HepG2 (cell line): ENCODE measurements at regions not wholly inside any gene's neighbourhood (a gene's known extent, or its start where the extent isn't known, plus 50 kb on each side); places are given as distances from the start of the nearest gene placed in this dataset.

ENCODE experiments used
- ATAC-seq: fragments of 200-7000 bp; cut with Tn5 transposase; 3 replicates; pipeline ENCODE4 v1.9.1; 2020; ENCODE audit warnings: mild to moderate bottlenecking, moderate library complexity
- BruUV-seq: library from RNA; stranded (reverse); fragments of 400-500 nt; replicated peaks from 2 replicates; lab custom pipeline; 2021; lab: Mats Ljungman, UMichigan
- CTCF ChIA-PET: fragments of 300-600 bp; formaldehyde crosslinking; extraction: SDS; loops from one replicate; lab custom pipeline; 2021; ENCODE audit warnings: low total read pairs, inconsistent platforms, low intra/inter-chr PET ratio; lab: Yijun Ruan, JAX
- POLR2A ChIA-PET: fragments of 350-600 bp; sonication (Branson Sonifier 250); formaldehyde crosslinking; loops from one replicate; lab custom pipeline; 2020; ENCODE audit warnings: antibody characterized with exemption, inconsistent platforms; lab: Yijun Ruan, JAX
- DNase-seq: peaks from one replicate; pipeline ENCODE4 v3.0.0-alpha.2; 2015; ENCODE audit warnings: low spot score
- FAIRE-seq: peaks from 3 replicates; lab custom pipeline; 2011; peaks lifted over from hg19 to GRCh38; lab: Jason Lieb, UNC
- H2AFZ ChIP-seq: one replicate; pipeline ENCODE4 v1.6.1; 2011; ENCODE audit warnings: low read length, inconsistent platforms
- H3K27ac ChIP-seq: fragments of 300-600 bp; 3 replicates; pipeline ENCODE4 v1.8.0; 2011; ENCODE audit warnings: mixed run types, mild to moderate bottlenecking, mixed read lengths, low read length, inconsistent platforms; ENCODE audit not compliant: insufficient read depth; ENCODE audit errors: extremely low read length
- H3K27me3 ChIP-seq, 2 experiments: fragments of 200-600 bp in 1 of 2; 2 replicates in 1 of 2; 3 replicates in 1 of 2; pipeline versions ENCODE4 v1.6.0 to v1.8.0; 2011; ENCODE audit warnings: low read length in 2 of 2, mild to moderate bottlenecking in 2 of 2, moderate library complexity in 2 of 2, inconsistent platforms in 1 of 2; ENCODE audit not compliant: insufficient read depth in 2 of 2, control insufficient read depth in 1 of 2
- H3K36me3 ChIP-seq, 2 experiments: fragments of 200-600 bp in 1 of 2; replicated peaks in 1 of 2; 2 replicates in 1 of 2; 3 replicates in 1 of 2; pipeline versions ENCODE4 v1.5.1 to v1.8.0; 2011; ENCODE audit warnings: low read length in 2 of 2, inconsistent platforms in 1 of 2; ENCODE audit not compliant: insufficient read depth in 2 of 2, control insufficient read depth in 1 of 2
- H3K4me1 ChIP-seq: 2 replicates; pipeline ENCODE4 v1.5.1; 2012; ENCODE audit warnings: low read length, inconsistent platforms; ENCODE audit not compliant: insufficient read depth
- H3K4me2 ChIP-seq: 2 replicates; pipeline ENCODE4 v1.6.0; 2011; ENCODE audit warnings: low read depth, low read length, inconsistent platforms
- H3K4me3 ChIP-seq, 3 experiments: fragments of 200-600 bp in 1 of 3; sonication (generic), shearing (Covaris generic) in 1 of 3; replicated peaks in 1 of 3; 2 replicates each; pipeline ENCODE4 v1.5.1; 2011 to 2016; ENCODE audit warnings: low read length in 3 of 3, inconsistent platforms in 2 of 3, low read depth in 2 of 3, mild to moderate bottlenecking in 2 of 3, control low read depth in 1 of 3, mixed read lengths in 1 of 3; ENCODE audit not compliant: insufficient read depth in 1 of 3
- H3K79me2 ChIP-seq: one replicate; pipeline ENCODE4 v1.6.1; 2011; ENCODE audit warnings: low read length, inconsistent platforms; ENCODE audit not compliant: insufficient read depth
- H3K9ac ChIP-seq: 2 replicates; pipeline ENCODE4 v1.6.0; 2011; ENCODE audit warnings: mild to moderate bottlenecking, low read depth, low read length, inconsistent platforms; ENCODE audit not compliant: insufficient read depth
- H3K9me3 ChIP-seq: 2 replicates; pipeline ENCODE4 v1.5.1; 2012; ENCODE audit warnings: mild to moderate bottlenecking, low read length
- H4K20me1 ChIP-seq: 2 replicates; pipeline ENCODE4 v1.6.0; 2011; ENCODE audit warnings: inconsistent platforms, mild to moderate bottlenecking, low read length, moderate library complexity; ENCODE audit not compliant: insufficient read depth
- HNRNPUL1 ChIP-seq: fragments of 200-400 bp; formaldehyde crosslinking; IDR thresholded peaks from 2 replicates; pipeline ENCODE4 v1.6.1; 2017; ENCODE audit warnings: low read depth, mild to moderate bottlenecking, low read length, moderate library complexity
- MAFK ChIP-seq, 2 experiments: IDR thresholded peaks in 1 of 2; conservative IDR thresholded peaks in 1 of 2; 2 replicates each; pipeline ENCODE4 v1.6.1; 2011; ENCODE audit warnings: improper control_type of control experiment in 2 of 2, low read length in 2 of 2
- ZNF564 ChIP-seq: sonication (generic); formaldehyde crosslinking; IDR thresholded peaks from 2 replicates; pipeline ENCODE4 v1.8.1; 2023; ENCODE audit warnings: mild to moderate bottlenecking, missing genetic modification reagents
- WGBS: methylation state at CpG from one replicate; pipeline ENCODE4 v1.1.6; 2017; ENCODE audit warnings: low lambda C conversion rate; 5-methylcytosine and 5-hydroxymethylcytosine counted together
- in situ Hi-C: cut with HindIII; loops from 2 replicates; pipeline ENCODE4 v1.10.0; 2017; ENCODE audit warnings: low pct_unique_long_range_greater_than_20kb; ENCODE audit not compliant: extremely low pct_ligation_motif_present
- intact Hi-C: fragments of 100-400 bp; cut with micrococcal nuclease; formaldehyde crosslinking; loops from one replicate; pipeline ENCODE4 v1.10.0; 2022; ENCODE audit not compliant: unreplicated experiment
- TF ChIP-seq, protein P1 (sequence below): sonication (generic); formaldehyde crosslinking; IDR thresholded peaks from 2 replicates; pipeline ENCODE4 v1.5.1; 2020; ENCODE audit warnings: missing genetic modification reagents, mild to moderate bottlenecking, borderline replicate concordance

DNA sequence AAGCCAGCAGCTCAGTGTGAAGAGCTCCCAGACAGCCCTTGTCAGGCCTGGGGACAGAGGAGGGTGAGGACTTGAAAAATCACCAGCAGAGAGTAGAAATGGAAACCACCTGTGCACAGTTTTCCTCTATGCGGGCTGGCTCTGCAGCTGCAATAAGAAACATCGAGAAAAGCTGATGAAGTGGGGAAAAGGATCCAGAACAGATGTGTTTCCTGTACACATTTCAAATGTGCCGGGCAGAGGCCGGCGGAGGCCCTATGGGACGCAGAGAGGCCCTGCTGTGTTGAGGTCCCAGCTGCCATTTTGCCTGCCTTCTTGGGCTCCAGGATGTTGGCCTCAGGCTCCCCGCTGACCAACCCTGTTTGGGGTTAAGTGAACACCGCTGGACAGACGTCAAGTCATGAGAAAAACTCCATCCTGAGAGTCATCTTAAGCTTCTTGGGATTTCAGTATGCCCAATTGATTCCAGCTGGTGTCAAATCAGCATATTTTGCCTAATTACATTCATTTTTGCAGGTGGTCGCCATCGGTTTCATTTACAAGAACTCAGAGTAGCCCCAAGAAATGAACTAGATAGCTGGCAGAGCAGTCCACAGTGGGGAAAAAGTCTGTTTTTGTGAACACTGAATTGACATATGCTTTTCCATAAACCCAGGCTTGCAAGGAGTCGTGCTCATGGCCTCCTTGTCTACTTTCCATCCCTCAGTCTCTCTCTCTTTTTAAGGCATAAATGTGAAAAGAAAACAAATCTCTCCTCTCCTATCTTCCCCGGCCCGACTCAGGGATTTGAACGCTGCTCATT is 150.4 kb upstream of the PHACTR3 start:
- POLR2A ChIA-PET = no interaction called here
- no TSS peak for BruUV-seq
- in situ Hi-C loops = no loop called here

More for the DNA sequence above, 150.4 kb upstream of the PHACTR3 start:
- CTCF ChIA-PET = no interaction called here
- H3K79me2 ChIP-seq = no peaks in the 10 kb centered on the region
- H3K4me2 ChIP-seq = no peak overlapping the region
- H3K9ac ChIP-seq = no peak overlapping the region
- no peaks in the 10 kb centered on the region for H4K20me1 ChIP-seq
- no peaks in the 10 kb centered on the region for H3K36me3 ChIP-seq
- ATAC-seq (no peak), DNase-seq (no peak), FAIRE-seq (no peak)
- no peak overlapping the region for H3K27ac ChIP-seq
- 24% methylated on average over 15 of the region's 15 CpGs for WGBS
- intact Hi-C loops = no loop called here
- H3K27me3 ChIP-seq = peaks cover 8 to 58% of the 10 kb centered on the region in 2 experiments; a peak in 4 of 5 replicates
- TF ChIP-seq, protein P1, sequence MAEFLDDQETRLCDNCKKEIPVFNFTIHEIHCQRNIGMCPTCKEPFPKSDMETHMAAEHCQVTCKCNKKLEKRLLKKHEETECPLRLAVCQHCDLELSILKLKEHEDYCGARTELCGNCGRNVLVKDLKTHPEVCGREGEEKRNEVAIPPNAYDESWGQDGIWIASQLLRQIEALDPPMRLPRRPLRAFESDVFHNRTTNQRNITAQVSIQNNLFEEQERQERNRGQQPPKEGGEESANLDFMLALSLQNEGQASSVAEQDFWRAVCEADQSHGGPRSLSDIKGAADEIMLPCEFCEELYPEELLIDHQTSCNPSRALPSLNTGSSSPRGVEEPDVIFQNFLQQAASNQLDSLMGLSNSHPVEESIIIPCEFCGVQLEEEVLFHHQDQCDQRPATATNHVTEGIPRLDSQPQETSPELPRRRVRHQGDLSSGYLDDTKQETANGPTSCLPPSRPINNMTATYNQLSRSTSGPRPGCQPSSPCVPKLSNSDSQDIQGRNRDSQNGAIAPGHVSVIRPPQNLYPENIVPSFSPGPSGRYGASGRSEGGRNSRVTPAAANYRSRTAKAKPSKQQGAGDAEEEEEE = no peak
- no peak for TF ChIP-seq ZNF564 (CRISPR knock-in tag)
- peak; percentile 38 to 40 for TF ChIP-seq MAFK (conservative IDR thresholded peaks at IDR 0.05 in 1 of 2, IDR thresholded peaks at IDR 0.05 in 1 of 2; ENCODE audit: low read length in 2 of 2)
- no peak for TF ChIP-seq HNRNPUL1
- no peaks in the 10 kb centered on the region for H3K4me1 ChIP-seq
- no peaks in the 10 kb centered on the region for H3K9me3 ChIP-seq
- no peak overlapping the region for H3K4me3 ChIP-seq
- H2AFZ ChIP-seq = no peak overlapping the region
